Skeletal muscle satellite cell (primary cell): ENCODE measurements at regions not wholly inside any gene's neighbourhood (a gene's known extent, or its start where the extent isn't known, plus 50 kb on each side); places are given as distances from the start of the nearest gene placed in this dataset.

Experiments
- H3K27me3 ChIP-seq: 2 replicates; pipeline ENCODE4 v1.7.0; 2013; ENCODE audit warnings: low read length; ENCODE audit not compliant: control insufficient read depth, insufficient read depth
- H3K36me3 ChIP-seq: 2 replicates; pipeline ENCODE4 v1.7.0; 2013; ENCODE audit warnings: mild to moderate bottlenecking, control low read depth, low read length; ENCODE audit not compliant: insufficient read depth
- H3K4me1 ChIP-seq: 2 replicates; pipeline ENCODE4 v1.7.0; 2013; ENCODE audit warnings: low read length; ENCODE audit not compliant: control insufficient read depth, insufficient read depth
- H3K4me2 ChIP-seq: 2 replicates; pipeline ENCODE4 v1.7.0; 2013; ENCODE audit warnings: mild to moderate bottlenecking, low read length
- H3K4me3 ChIP-seq: 2 replicates; pipeline ENCODE4 v1.7.0; 2013; ENCODE audit warnings: low read length
- H3K9ac ChIP-seq: 2 replicates; pipeline ENCODE4 v1.7.0; 2013; ENCODE audit warnings: mild to moderate bottlenecking, low read depth, low read length, moderate library complexity
- H3K9me3 ChIP-seq: replicated peaks from 2 replicates; pipeline ENCODE4 v1.7.0; 2013; ENCODE audit warnings: mild to moderate bottlenecking, control low read depth, low read length

DNA sequence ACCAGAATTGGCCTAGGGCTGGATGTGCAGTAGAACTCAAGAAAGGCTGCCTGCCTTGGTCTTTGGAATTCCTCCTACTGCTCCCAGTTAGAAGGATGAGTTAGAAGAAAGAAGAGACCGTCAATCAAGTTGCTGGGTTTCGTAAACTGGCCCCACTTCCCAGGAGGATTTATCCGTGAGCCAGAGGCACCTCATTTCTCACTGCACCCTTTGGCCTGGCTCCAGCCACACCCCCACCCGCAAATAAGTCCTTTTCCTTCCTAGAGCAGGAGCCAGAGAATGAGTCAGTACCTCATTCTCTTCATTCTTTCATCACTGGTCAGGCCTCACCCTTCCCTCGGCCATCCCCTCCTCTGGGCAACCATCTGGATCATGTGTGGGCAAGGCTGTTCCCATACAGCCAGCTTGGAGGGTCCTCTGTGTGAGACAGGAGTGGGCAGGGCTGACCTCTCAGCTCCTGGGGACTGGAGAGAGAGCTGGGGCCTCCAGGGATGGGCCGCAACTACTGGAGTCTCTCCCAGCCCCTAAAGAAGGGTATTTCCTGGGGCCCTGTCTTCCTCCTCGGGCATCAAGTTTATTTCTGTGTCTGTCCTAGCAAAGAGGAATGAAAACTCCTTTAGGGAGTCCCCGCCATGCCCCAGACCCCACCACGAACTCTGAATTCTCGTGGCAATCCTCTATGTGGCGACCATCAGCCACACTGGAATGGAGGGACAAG, 87.2 kb upstream of the DUSP5 start:
- no peaks in the 10 kb centered on the region for H3K36me3 ChIP-seq
- H3K4me3 ChIP-seq: peak overlapping the region; percentile 40
- peak overlapping the region; percentile 82 for H3K9ac ChIP-seq
- H3K4me1 ChIP-seq: peaks cover 71% of the 10 kb centered on the region
- H3K9me3 ChIP-seq: no peaks in the 10 kb centered on the region
- H3K4me2 ChIP-seq: peak overlapping the region; percentile 60
- H3K27me3 ChIP-seq: no peaks in the 10 kb centered on the region

DNA sequence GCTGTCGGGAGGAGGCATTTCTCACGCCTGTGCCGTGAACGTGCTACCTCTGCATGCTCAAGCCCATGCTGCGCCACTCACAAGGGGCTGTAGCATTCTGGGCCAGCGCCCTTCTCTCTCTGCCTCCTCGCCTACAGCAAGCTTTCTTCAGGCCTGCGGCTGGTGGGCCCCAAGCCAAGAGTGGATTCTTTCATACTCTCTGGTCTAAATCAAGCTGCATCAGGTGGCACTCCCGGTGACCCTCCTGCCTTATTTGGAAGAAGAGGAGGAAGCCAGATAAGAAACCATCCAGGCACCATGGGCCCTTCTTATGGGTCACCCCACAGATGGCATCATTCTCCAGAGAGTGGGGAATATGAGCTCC, 86.7 kb upstream of the DUSP5 start:
- peak overlapping the region; percentile 21 for H3K4me3 ChIP-seq

GRCh38 chr10:110413049-110413783, 84.5 kb upstream of the DUSP5 start:
- Histone ChIP-seq H3K4me1 (peaks cover 70% of the 10 kb centered on the region), H3K9me3 (peaks cover 2% of the 10 kb centered on the region), H3K36me3 (no peaks in the 10 kb centered on the region), H3K9ac (no peak overlapping the region), H3K4me2 (no peak overlapping the region), H3K4me3 (no peak overlapping the region), H3K27me3 (no peaks in the 10 kb centered on the region)

More for the DNA sequence above, 86.7 kb upstream of the DUSP5 start:
- Histone ChIP-seq H3K4me2 (peak overlapping the region; percentile 52), H3K27me3 (no peaks in the 10 kb centered on the region), H3K9me3 (no peaks in the 10 kb centered on the region), H3K9ac (peak overlapping the region; percentile 82), H3K4me1 (peaks cover 72% of the 10 kb centered on the region), H3K36me3 (no peaks in the 10 kb centered on the region)

- H3K9me3 ChIP-seq: peaks cover 2% of the 10 kb centered on the region
- peak overlapping the region; percentile 0 for H3K9ac ChIP-seq
- no peaks in the 10 kb centered on the region for H3K27me3 ChIP-seq
- no peak overlapping the region for H3K4me2 ChIP-seq
- no peak overlapping the region for H3K4me3 ChIP-seq
- H3K4me1 ChIP-seq: peaks cover 62% of the 10 kb centered on the region
- no peaks in the 10 kb centered on the region for H3K36me3 ChIP-seq
These were observed 83.7 kb upstream of the DUSP5 start for GRCh38 chr10:110413903-110414547.

- Histone ChIP-seq H3K27me3 (no peaks in the 10 kb centered on the region), H3K9me3 (peaks cover 2% of the 10 kb centered on the region), H3K9ac (peak overlapping the region; percentile 28), H3K4me2 (no peak overlapping the region), H3K4me1 (peaks cover 55% of the 10 kb centered on the region), H3K36me3 (no peaks in the 10 kb centered on the region), H3K4me3 (no peak overlapping the region)
These were observed 83.0 kb upstream of the DUSP5 start for GRCh38 chr10:110414548-110415309.

DNA sequence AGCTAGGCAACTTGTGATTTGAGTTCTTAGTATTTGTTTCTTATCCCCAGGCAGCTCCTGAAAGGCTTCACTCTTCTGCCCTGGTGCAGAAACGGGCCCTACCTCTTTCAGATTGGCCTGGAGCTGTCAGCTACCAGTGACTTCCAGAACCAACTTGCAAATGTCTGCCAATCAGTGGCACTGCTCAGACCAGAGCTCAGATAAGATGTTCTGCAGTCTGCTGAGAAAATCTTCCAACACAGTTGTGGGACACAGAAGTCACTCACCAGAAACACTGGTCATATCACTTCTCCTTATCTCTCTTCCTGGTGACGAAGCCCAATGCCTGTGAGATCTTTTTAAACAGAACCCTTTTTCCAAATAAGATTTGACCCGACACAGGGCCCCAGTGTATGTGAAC, 81.9 kb upstream of the DUSP5 start:
- no peaks in the 10 kb centered on the region for H3K36me3 ChIP-seq
- H3K4me2 ChIP-seq: no peak overlapping the region
- peaks cover 57% of the 10 kb centered on the region for H3K4me1 ChIP-seq
- no peak overlapping the region for H3K9ac ChIP-seq
- peaks cover 2% of the 10 kb centered on the region for H3K9me3 ChIP-seq
- H3K27me3 ChIP-seq: no peaks in the 10 kb centered on the region
- no peak overlapping the region for H3K4me3 ChIP-seq

GRCh38 chr10:110416776-110417711, 80.7 kb upstream of the DUSP5 start:
- Histone ChIP-seq H3K36me3 (no peaks in the 10 kb centered on the region), H3K9me3 (peaks cover 2% of the 10 kb centered on the region), H3K4me1 (peaks cover 58% of the 10 kb centered on the region), H3K4me3 (no peak overlapping the region), H3K27me3 (no peaks in the 10 kb centered on the region), H3K4me2 (no peak overlapping the region), H3K9ac (no peak overlapping the region)

DNA sequence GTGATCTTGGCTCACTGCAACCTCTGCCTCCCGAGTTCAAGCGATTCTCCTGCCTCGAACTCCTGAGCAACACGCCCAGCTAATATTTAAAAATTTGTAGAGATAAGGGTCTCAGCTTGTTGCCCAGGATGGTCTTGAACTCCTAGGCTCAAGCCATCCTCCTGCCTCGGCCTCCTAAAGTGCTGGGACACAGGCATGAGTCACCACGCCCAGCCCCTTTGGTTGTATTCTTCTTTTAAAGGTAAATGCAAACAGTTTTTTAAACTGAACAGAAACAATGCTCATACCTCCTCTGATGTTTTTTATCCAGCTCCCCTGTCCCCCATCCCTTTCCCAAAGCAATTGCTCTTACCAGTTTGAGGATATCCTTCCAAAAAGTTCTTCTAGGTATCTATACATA, 79.5 kb upstream of the DUSP5 start:
- no peak overlapping the region for H3K4me3 ChIP-seq
- H3K9ac ChIP-seq: no peak overlapping the region
- no peak overlapping the region for H3K4me2 ChIP-seq
- H3K36me3 ChIP-seq: no peaks in the 10 kb centered on the region
- H3K4me1 ChIP-seq: peaks cover 53% of the 10 kb centered on the region
- peaks cover 2% of the 10 kb centered on the region for H3K9me3 ChIP-seq
- H3K27me3 ChIP-seq: no peaks in the 10 kb centered on the region

GRCh38 chr10:110419265-110419664, 78.4 kb upstream of the DUSP5 start:
- Histone ChIP-seq H3K9me3 (peaks cover 2% of the 10 kb centered on the region), H3K9ac (no peak overlapping the region), H3K4me2 (no peak overlapping the region), H3K27me3 (no peaks in the 10 kb centered on the region), H3K36me3 (no peaks in the 10 kb centered on the region), H3K4me1 (peaks cover 43% of the 10 kb centered on the region), H3K4me3 (no peak overlapping the region)

DNA sequence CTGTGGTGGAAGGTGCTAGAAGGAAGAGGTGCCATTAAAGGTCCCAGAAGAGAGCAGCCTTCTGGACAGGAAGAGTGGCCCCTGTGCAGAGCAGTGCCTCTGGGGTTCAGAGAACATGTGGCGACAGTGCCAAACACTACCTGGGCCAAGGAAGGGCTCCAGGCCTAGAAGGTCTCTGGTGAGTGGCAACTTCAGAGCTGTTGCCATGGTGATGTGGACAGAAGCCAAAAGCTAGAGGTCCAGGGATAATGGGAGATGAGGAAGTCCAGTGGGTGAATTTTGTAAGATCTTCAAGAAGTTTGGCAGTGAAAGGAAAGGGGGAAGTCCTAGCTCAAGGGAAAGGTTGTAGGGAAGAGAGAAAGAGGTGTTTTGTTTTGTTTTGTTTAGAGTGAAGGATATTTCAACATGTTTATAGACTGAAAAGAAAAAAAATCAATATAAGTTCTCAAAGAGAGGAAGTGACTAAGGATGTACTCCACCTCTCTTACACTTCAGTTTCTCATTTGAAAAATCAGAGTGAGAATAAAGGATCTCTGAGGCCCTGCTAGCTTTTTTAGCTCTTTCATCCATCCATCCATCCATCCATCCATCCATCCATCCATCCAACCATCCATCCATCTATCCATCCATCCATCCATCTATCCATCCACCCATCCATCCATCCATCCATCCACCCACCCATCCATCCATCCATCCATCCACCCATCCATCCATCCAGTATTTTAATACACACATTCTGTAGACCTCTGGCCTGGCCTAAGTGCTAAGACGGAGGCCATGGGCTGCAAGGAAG, 77.1 kb upstream of the DUSP5 start:
- H3K4me1 ChIP-seq: peaks cover 39% of the 10 kb centered on the region
- peaks cover 2% of the 10 kb centered on the region for H3K9me3 ChIP-seq
- H3K36me3 ChIP-seq: no peaks in the 10 kb centered on the region
- H3K4me2 ChIP-seq: peak overlapping the region; percentile 1
- H3K27me3 ChIP-seq: no peaks in the 10 kb centered on the region
- no peak overlapping the region for H3K4me3 ChIP-seq
- peak overlapping the region; percentile 5 for H3K9ac ChIP-seq
